Thyroid gland (tissue), 4 donors: ENCODE measurements at regions not wholly inside any gene's neighbourhood (a gene's known extent, or its start where the extent isn't known, plus 50 kb on each side); places are given as distances from the start of the nearest gene placed in this dataset.

Experiments
- DNase-seq, 2 donors: peaks; one replicate each; pipeline ENCODE4 v3.0.0-alpha.2; 2019
- H3K27ac ChIP-seq, 3 donors: fragments of 200-600 bp; sonication (generic); 1 replicate in 2 of 3; 2 replicates in 1 of 3; pipeline ENCODE4 v1.5.1; 2016 to 2019; ENCODE audit warnings: mild to moderate bottlenecking in 1 of 3, moderate library complexity in 1 of 3
- H3K27me3 ChIP-seq: fragments of 200-600 bp; sonication (generic); one replicate; pipeline ENCODE4 v1.5.1; 2019
- H3K36me3 ChIP-seq, 2 donors: fragments of 200-600 bp; sonication (generic); one replicate each; pipeline ENCODE4 v1.5.1; 2016 to 2019
- H3K4me1 ChIP-seq, 2 donors: fragments of 200-600 bp; sonication (generic); one replicate each; pipeline ENCODE4 v1.5.1; 2017 to 2019
- H3K4me3 ChIP-seq, 3 donors: fragments of 200-600 bp; sonication (generic); replicated peaks in 1 of 3; 1 replicate in 2 of 3; 2 replicates in 1 of 3; pipeline ENCODE4 v1.5.1; 2016; ENCODE audit warnings: mild to moderate bottlenecking in 1 of 3
- H3K9me3 ChIP-seq: fragments of 200-600 bp; sonication (generic); one replicate; pipeline ENCODE4 v1.5.1; 2017
- POLR2A ChIP-seq, 2 donors: fragments of 450-650 bp; IDR thresholded peaks; one replicate each; pipeline ENCODE4 v1.6.1; 2017; ENCODE audit warnings: antibody characterized with exemption in 2 of 2, mild to moderate bottlenecking in 2 of 2, moderate library complexity in 1 of 2
- WGBS, 2 donors: methylation state at CpG; one replicate each; pipeline ENCODE4 v1.1.5; 2017; 5-methylcytosine and 5-hydroxymethylcytosine counted together
- intact Hi-C: fragments of 100-400 bp; cut with DNase I; formaldehyde crosslinking; loops from one replicate; pipeline ENCODE4 v1.15.1; 2023
- TF ChIP-seq, protein P1 (sequence below), 6 experiments: fragments of 200-600 bp in 3 of 6; fragments of 450-650 bp in 3 of 6; sonication (generic) in 3 of 6; IDR thresholded peaks; one replicate each; pipeline ENCODE4 v1.5.1; 2016 to 2019; ENCODE audit warnings: antibody characterized with exemption in 6 of 6, mild to moderate bottlenecking in 2 of 6, inconsistent platforms in 1 of 6, moderate library complexity in 1 of 6

DNA sequence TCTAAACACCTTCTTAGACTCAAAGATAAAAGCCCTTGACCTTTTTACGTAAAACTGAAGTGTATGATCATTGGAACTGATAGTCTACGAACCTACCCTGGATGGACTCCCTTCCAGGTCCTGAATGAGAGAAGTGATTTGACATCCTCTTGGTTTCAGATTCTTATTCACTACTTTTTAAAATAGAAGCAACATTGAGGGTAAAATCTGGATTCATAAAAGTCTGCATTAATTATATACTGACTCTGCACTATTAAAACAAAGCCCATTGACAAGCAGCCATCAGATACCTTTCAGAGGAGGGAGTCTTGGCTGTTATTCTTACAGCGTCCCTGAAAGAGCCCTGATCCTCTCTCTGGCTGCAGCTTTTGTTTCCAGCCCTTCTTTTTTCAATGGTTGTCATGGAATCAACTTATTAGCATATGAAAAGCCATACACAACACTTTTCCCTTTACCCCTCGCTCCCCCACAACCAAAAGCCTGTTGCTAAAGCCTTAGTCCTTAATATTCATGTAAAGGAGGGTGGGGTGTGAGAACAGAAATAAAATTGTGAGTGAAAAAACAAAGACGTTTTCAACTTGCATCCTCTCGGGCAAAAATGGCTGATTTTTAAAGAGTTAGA is 270.0 kb upstream of the MARCKS start:
- DNase-seq, result no peak
- WGBS, 2 donors, result 63 to 69% methylated on average over 6 of the region's 6 CpGs
- Histone ChIP-seq H3K27me3 (no peaks in the 10 kb centered on the region), H3K9me3 (no peaks in the 10 kb centered on the region), H3K4me1 (peaks cover 0 to 4% of the 10 kb centered on the region in 2 donors), H3K27ac (no peak overlapping the region), H3K4me3 (no peak overlapping the region), H3K36me3 (no peaks in the 10 kb centered on the region)
- intact Hi-C loops, result no loop called here
- no peak for TF ChIP-seq POLR2A (IDR thresholded peaks at IDR 0.05)
- TF ChIP-seq, protein P1, sequence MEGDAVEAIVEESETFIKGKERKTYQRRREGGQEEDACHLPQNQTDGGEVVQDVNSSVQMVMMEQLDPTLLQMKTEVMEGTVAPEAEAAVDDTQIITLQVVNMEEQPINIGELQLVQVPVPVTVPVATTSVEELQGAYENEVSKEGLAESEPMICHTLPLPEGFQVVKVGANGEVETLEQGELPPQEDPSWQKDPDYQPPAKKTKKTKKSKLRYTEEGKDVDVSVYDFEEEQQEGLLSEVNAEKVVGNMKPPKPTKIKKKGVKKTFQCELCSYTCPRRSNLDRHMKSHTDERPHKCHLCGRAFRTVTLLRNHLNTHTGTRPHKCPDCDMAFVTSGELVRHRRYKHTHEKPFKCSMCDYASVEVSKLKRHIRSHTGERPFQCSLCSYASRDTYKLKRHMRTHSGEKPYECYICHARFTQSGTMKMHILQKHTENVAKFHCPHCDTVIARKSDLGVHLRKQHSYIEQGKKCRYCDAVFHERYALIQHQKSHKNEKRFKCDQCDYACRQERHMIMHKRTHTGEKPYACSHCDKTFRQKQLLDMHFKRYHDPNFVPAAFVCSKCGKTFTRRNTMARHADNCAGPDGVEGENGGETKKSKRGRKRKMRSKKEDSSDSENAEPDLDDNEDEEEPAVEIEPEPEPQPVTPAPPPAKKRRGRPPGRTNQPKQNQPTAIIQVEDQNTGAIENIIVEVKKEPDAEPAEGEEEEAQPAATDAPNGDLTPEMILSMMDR (IDR thresholded peaks at IDR 0.05), result no peak

DNA sequence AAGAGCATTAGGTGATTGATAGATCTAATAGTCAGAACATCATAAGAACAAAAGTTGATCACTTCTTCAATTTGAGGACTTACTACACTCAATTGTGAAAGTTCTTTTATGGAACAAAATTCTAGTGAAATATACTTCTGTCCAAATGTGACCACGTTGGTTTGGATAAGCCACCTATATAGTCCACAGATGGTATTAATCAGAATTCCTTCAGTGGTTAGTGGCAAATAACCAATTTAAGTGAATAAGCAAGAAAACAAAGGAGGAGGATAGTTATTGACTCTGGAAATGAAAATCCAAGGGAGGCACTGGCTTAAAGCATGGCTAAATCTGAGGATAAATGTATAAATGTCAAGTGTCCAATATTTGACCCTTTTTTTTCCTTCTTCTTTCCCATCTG is 268.5 kb upstream of the MARCKS start:
- TF ChIP-seq POLR2A (IDR thresholded peaks at IDR 0.05), result no peak
- TF ChIP-seq, protein P1 (IDR thresholded peaks at IDR 0.05), result no peak
- no peak overlapping the region for H3K4me3 ChIP-seq
- peaks cover 0 to 7% of the 10 kb centered on the region in 2 donors for H3K4me1 ChIP-seq
- no peak for DNase-seq
- WGBS, 2 donors, result 70 to 77% methylated on average over 1 of the region's 1 CpG
- no peak overlapping the region for H3K27ac ChIP-seq
- no peaks in the 10 kb centered on the region for H3K9me3 ChIP-seq
- intact Hi-C loops, result no loop called here
- H3K27me3 ChIP-seq, result no peaks in the 10 kb centered on the region
- H3K36me3 ChIP-seq, result no peaks in the 10 kb centered on the region

DNA sequence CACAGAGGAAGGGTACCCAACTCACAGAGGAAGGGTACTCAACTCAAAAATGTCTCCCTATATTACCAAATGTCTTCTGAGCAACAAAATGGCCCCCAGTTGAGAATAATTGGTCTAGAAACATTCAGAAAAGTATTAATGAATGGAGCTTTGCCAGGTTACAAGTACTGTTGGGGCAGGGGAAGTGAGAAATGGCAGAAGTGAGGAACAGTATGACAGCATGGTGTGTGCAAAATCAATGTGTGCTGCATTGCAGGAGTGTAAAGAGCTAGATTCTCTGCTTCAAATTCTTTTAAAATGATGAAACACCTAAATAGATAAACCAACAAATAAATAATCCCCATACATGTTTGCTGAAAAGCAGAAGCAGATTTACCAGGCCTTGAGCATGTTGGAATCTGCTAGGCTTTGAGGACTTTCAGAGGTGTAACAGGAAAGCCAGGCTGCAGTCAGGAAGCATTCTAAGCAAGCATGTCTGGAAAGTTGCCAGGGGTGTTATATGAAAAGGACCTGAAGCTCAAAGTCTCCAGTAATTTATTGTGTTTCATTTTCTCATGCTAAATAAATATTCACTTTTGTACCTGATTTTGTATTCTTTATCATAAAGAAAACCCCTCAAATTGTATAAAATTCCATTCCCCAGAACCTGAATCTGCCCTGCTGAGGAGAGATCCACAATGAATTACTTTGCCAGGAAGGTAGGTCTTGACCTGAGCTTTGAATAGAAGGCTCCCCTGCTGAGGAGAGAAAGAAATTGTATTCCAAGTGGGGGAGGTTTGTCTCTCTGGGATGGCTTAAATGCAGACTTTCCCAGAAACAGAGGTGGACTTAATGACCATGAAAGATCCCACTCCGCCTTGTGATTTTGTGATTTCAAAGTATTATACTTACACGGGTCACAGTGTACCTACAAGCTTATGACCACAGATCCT is 265.0 kb upstream of the MARCKS start:
- H3K9me3 ChIP-seq, result no peaks in the 10 kb centered on the region
- H3K27me3 ChIP-seq, result no peaks in the 10 kb centered on the region
- H3K4me3 ChIP-seq, result no peak overlapping the region
- no peak overlapping the region for H3K27ac ChIP-seq
- TF ChIP-seq POLR2A (IDR thresholded peaks at IDR 0.05), result no peak
- TF ChIP-seq, protein P1 (IDR thresholded peaks at IDR 0.05), result no peak
- intact Hi-C loops, result no loop called here
- peak; percentile 15 to 33 for DNase-seq
- H3K36me3 ChIP-seq, result no peaks in the 10 kb centered on the region
- peaks cover 0 to 7% of the 10 kb centered on the region in 2 donors for H3K4me1 ChIP-seq
- WGBS, 2 donors, result 61 to 70% methylated on average over 2 of the region's 2 CpGs

DNA sequence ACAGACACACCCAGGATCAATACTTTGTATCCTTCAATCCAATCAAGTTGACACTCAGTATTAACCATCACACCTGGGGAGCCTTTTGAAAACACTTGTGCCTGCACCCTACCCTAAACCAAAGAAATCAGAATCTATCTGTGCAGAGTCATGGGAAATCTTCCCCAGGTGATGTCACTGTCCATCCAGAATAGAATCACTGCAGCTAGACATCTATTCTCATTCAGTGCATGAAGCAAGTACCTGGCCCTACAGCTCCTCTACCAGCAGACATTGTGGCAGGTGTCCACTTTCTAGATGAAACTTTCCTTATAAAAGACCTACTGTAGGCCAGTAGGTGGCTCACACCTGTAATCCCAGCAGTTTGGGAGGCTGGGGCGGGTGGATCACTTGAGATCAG is 262.4 kb upstream of the MARCKS start:
- H3K36me3 ChIP-seq, result no peaks in the 10 kb centered on the region
- 96 to 100% methylated on average over 1 of the region's 1 CpG for WGBS, 2 donors
- H3K4me1 ChIP-seq, result peaks cover 0 to 7% of the 10 kb centered on the region in 2 donors
- no peak overlapping the region for H3K4me3 ChIP-seq
- no peaks in the 10 kb centered on the region for H3K27me3 ChIP-seq
- no peak overlapping the region for H3K27ac ChIP-seq
- intact Hi-C loops, result no loop called here
- no peak for DNase-seq
- H3K9me3 ChIP-seq, result no peaks in the 10 kb centered on the region
- TF ChIP-seq POLR2A (IDR thresholded peaks at IDR 0.05), result no peak
- TF ChIP-seq, protein P1 (IDR thresholded peaks at IDR 0.05), result no peak

DNA sequence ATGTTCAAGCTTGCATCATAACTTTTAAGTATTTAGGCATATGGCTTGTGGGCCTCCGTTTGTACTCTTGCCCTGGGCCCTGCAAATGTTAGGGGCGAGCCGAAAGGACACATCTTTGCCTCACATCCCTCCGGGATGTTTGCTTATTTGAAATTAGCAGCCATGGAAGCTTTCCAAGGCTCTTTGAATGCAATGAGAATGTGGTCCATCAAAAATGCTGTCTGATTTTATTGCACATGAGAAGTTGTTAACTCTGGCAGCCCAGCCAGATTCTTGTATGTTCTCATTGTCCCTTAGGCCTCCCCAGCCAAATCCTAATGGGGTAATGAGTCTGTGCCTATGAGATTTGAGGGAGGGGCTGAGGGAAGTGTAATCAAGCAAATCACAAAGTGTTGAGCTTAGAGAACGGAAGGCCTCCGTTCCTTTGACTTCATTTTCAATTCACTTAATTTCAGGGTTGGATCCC is 261.2 kb upstream of the MARCKS start:
- TF ChIP-seq, protein P1 (IDR thresholded peaks at IDR 0.05), result no peak
- no peak for TF ChIP-seq POLR2A (IDR thresholded peaks at IDR 0.05)
- Histone ChIP-seq H3K4me1 (peaks cover 0 to 7% of the 10 kb centered on the region in 2 donors), H3K27me3 (no peaks in the 10 kb centered on the region), H3K9me3 (no peaks in the 10 kb centered on the region), H3K4me3 (no peak overlapping the region), H3K36me3 (no peaks in the 10 kb centered on the region), H3K27ac (no peak overlapping the region)
- intact Hi-C loops, result no loop called here
- 77 to 80% methylated on average over 6 of the region's 6 CpGs for WGBS, 2 donors
- DNase-seq, result no peak
